Trophoblast cell (in vitro differentiated cells and primary cell): ENCODE measurements at regions not wholly inside any gene's neighbourhood (a gene's known extent, or its start where the extent isn't known, plus 50 kb on each side); places are given as distances from the start of the nearest gene placed in this dataset.

Experiments used
- DNase-seq, 2 donors: peaks; one replicate each; pipeline ENCODE4 v3.0.0-alpha.2; 2016
- H2AFZ ChIP-seq: 2 replicates; pipeline ENCODE4 v1.6.1; 2013; ENCODE audit warnings: low read length, moderate library complexity, mild to moderate bottlenecking; ENCODE audit not compliant: insufficient read depth, poor library complexity
- H2AK5ac ChIP-seq: 2 replicates; pipeline ENCODE4 v1.6.1; 2013; ENCODE audit warnings: mild to moderate bottlenecking, low read length
- H2BK120ac ChIP-seq: 2 replicates; pipeline ENCODE4 v1.6.1; 2013; ENCODE audit warnings: low read length, mild to moderate bottlenecking, moderate library complexity; ENCODE audit not compliant: insufficient read depth, poor library complexity
- H2BK12ac ChIP-seq: 2 replicates; pipeline ENCODE4 v1.6.1; 2013; ENCODE audit warnings: mild to moderate bottlenecking, low read length, moderate library complexity
- H2BK5ac ChIP-seq: 2 replicates; pipeline ENCODE4 v1.6.1; 2013; ENCODE audit warnings: low read length, low read depth, moderate library complexity, mild to moderate bottlenecking; ENCODE audit not compliant: poor library complexity
- H3K14ac ChIP-seq: 2 replicates; pipeline ENCODE4 v1.6.1; 2013; ENCODE audit warnings: mild to moderate bottlenecking, low read length
- H3K18ac ChIP-seq: 2 replicates; pipeline ENCODE4 v1.6.1; 2013; ENCODE audit warnings: mild to moderate bottlenecking, low read length
- H3K23ac ChIP-seq: 2 replicates; pipeline ENCODE4 v1.6.1; 2013; ENCODE audit warnings: low read length
- H3K27ac ChIP-seq: 2 replicates; pipeline ENCODE4 v1.5.1; 2013; ENCODE audit warnings: low read depth, mild to moderate bottlenecking, inconsistent platforms, low read length, moderate library complexity
- H3K27me3 ChIP-seq: 2 replicates; pipeline ENCODE4 v1.6.1; 2013; ENCODE audit warnings: inconsistent platforms, mild to moderate bottlenecking, low read length, moderate library complexity; ENCODE audit not compliant: insufficient read depth
- H3K36me3 ChIP-seq, 2 experiments: 1 replicate in 1 of 2; 2 replicates in 1 of 2; pipeline ENCODE4 v1.6.1; 2013; ENCODE audit warnings: low read length in 2 of 2, mild to moderate bottlenecking in 2 of 2, moderate library complexity in 1 of 2; ENCODE audit not compliant: insufficient read depth in 2 of 2, control insufficient read depth in 1 of 2
- H3K4ac ChIP-seq: 2 replicates; pipeline ENCODE4 v1.6.1; 2013; ENCODE audit warnings: low read depth, mild to moderate bottlenecking, low read length, moderate library complexity
- H3K4me1 ChIP-seq, 2 experiments: 1 replicate in 1 of 2; 2 replicates in 1 of 2; pipeline ENCODE4 v1.6.1; 2013; ENCODE audit warnings: low read length in 2 of 2, mild to moderate bottlenecking in 2 of 2, moderate library complexity in 1 of 2; ENCODE audit not compliant: insufficient read depth in 2 of 2, control insufficient read depth in 1 of 2
- H3K4me2 ChIP-seq: 2 replicates; pipeline ENCODE4 v1.6.1; 2013; ENCODE audit warnings: inconsistent platforms, mild to moderate bottlenecking, low read length, moderate library complexity
- H3K4me3 ChIP-seq: 2 replicates; pipeline ENCODE4 v1.5.1; 2013; ENCODE audit warnings: mild to moderate bottlenecking, low read depth, low read length, inconsistent platforms
- H3K79me1 ChIP-seq: one replicate; pipeline ENCODE4 v1.6.1; 2013; ENCODE audit warnings: low read length
- H3K79me2 ChIP-seq: 2 replicates; pipeline ENCODE4 v1.6.1; 2013; ENCODE audit warnings: low read length, mild to moderate bottlenecking; ENCODE audit not compliant: control insufficient read depth, insufficient read depth, poor library complexity
- H3K9ac ChIP-seq: 2 replicates; pipeline ENCODE4 v1.6.1; 2013; ENCODE audit warnings: mild to moderate bottlenecking, low read length
- H3K9me3 ChIP-seq: 2 replicates; pipeline ENCODE4 v1.6.1; 2013; ENCODE audit warnings: low read depth, mild to moderate bottlenecking, control low read depth, inconsistent platforms, low read length; ENCODE audit not compliant: insufficient read depth
- H4K12ac ChIP-seq: 2 replicates; pipeline ENCODE4 v1.6.1; 2013; ENCODE audit warnings: low read depth, mild to moderate bottlenecking, low read length, moderate library complexity
- H4K8ac ChIP-seq: 2 replicates; pipeline ENCODE4 v1.6.1; 2013; ENCODE audit warnings: low read depth, mild to moderate bottlenecking, low read length, moderate library complexity
- H4K91ac ChIP-seq: one replicate; pipeline ENCODE4 v1.6.1; 2013; ENCODE audit warnings: low read depth, mild to moderate bottlenecking, low read length, moderate library complexity
- WGBS: extraction: QIAGEN DNeasy Blood & Tissue Kit; methylation state at CpG from one replicate; pipeline ENCODE4 v1.1.7; 2013; ENCODE audit warnings: missing lambda C conversion rate; ENCODE audit not compliant: insufficient read length, insufficient coverage; ENCODE audit errors: extremely low coverage; 5-methylcytosine and 5-hydroxymethylcytosine counted together

GRCh38 chr20:40322941-40323340 lies 366.1 kb downstream of the MAFB start:
- Histone ChIP-seq H3K14ac (no peak overlapping the region), H2AFZ (no peak overlapping the region), H3K9ac (no peak overlapping the region), H2AK5ac (no peak overlapping the region), H3K36me3 (no peaks in the 10 kb centered on the region), H3K27me3 (no peaks in the 10 kb centered on the region), H3K4me1 (peaks cover 5 to 10% of the 10 kb centered on the region in 2 experiments), H3K4ac (no peak overlapping the region), H3K79me2 (no peaks in the 10 kb centered on the region), H4K8ac (no peak overlapping the region), H3K4me3 (no peak overlapping the region), H4K12ac (no peak overlapping the region), H3K79me1 (peaks cover 2% of the 10 kb centered on the region), H3K4me2 (no peak overlapping the region), H3K23ac (no peak overlapping the region), H4K91ac (no peak overlapping the region), H3K18ac (no peak overlapping the region), H3K27ac (no peak overlapping the region), H2BK120ac (no peak overlapping the region), H3K9me3 (no peaks in the 10 kb centered on the region), H2BK12ac (no peak overlapping the region), H2BK5ac (no peak overlapping the region)
- no CpG with 5 or more reads among the region's 1 CpG for WGBS
- DNase-seq, result no peak

GRCh38 chr20:40320517-40321011 lies 368.5 kb downstream of the MAFB start:
- Histone ChIP-seq H2BK120ac (peak overlapping the region; percentile 17), H3K27ac (no peak overlapping the region), H3K14ac (no peak overlapping the region), H3K27me3 (no peaks in the 10 kb centered on the region), H3K79me2 (no peaks in the 10 kb centered on the region), H3K23ac (no peak overlapping the region), H3K9me3 (no peaks in the 10 kb centered on the region), H3K4ac (no peak overlapping the region), H4K12ac (no peak overlapping the region), H3K4me1 (peaks cover 11 to 19% of the 10 kb centered on the region in 2 experiments), H2BK12ac (no peak overlapping the region), H3K36me3 (no peaks in the 10 kb centered on the region), H2AK5ac (no peak overlapping the region), H4K8ac (no peak overlapping the region), H4K91ac (no peak overlapping the region), H3K9ac (no peak overlapping the region), H3K4me2 (no peak overlapping the region), H3K79me1 (peaks cover 7% of the 10 kb centered on the region), H2BK5ac (no peak overlapping the region), H3K4me3 (no peak overlapping the region), H3K18ac (no peak overlapping the region), H2AFZ (no peak overlapping the region)
- no peak for DNase-seq
- WGBS, result no CpG with 5 or more reads among the region's 7 CpGs

GRCh38 chr20:40319741-40320516 lies 369.1 kb downstream of the MAFB start:
- H3K14ac ChIP-seq, result no peak overlapping the region
- WGBS, result no CpG with 5 or more reads among the region's 15 CpGs
- no peak overlapping the region for H3K18ac ChIP-seq
- no peaks in the 10 kb centered on the region for H3K79me2 ChIP-seq
- no peak overlapping the region for H3K9ac ChIP-seq
- H3K27ac ChIP-seq, result no peak overlapping the region
- H3K27me3 ChIP-seq, result no peaks in the 10 kb centered on the region
- H2BK120ac ChIP-seq, result no peak overlapping the region
- peak overlapping the region; percentile 24 for H2BK12ac ChIP-seq
- H3K36me3 ChIP-seq, result no peaks in the 10 kb centered on the region
- no peaks in the 10 kb centered on the region for H3K9me3 ChIP-seq
- peak; percentile 18 to 78 for DNase-seq
- H3K4me1 ChIP-seq, result peaks cover 11 to 19% of the 10 kb centered on the region in 2 experiments
- no peak overlapping the region for H4K12ac ChIP-seq
- no peak overlapping the region for H3K23ac ChIP-seq
- no peak overlapping the region for H2AK5ac ChIP-seq
- no peak overlapping the region for H4K91ac ChIP-seq
- H2AFZ ChIP-seq, result no peak overlapping the region
- H2BK5ac ChIP-seq, result no peak overlapping the region
- peaks cover 7% of the 10 kb centered on the region for H3K79me1 ChIP-seq
- no peak overlapping the region for H3K4me2 ChIP-seq
- H3K4ac ChIP-seq, result no peak overlapping the region
- no peak overlapping the region for H3K4me3 ChIP-seq
- H4K8ac ChIP-seq, result no peak overlapping the region

- peaks cover 7% of the 10 kb centered on the region for H3K79me1 ChIP-seq
- H3K14ac ChIP-seq, result no peak overlapping the region
- H3K4me3 ChIP-seq, result no peak overlapping the region
- no peak overlapping the region for H4K91ac ChIP-seq
- peaks cover 11 to 19% of the 10 kb centered on the region in 2 experiments for H3K4me1 ChIP-seq
- no peak overlapping the region for H2BK5ac ChIP-seq
- H3K79me2 ChIP-seq, result no peaks in the 10 kb centered on the region
- H3K23ac ChIP-seq, result no peak overlapping the region
- no peak overlapping the region for H3K27ac ChIP-seq
- H4K8ac ChIP-seq, result no peak overlapping the region
- H3K4me2 ChIP-seq, result no peak overlapping the region
- DNase-seq, result peak; percentile 86 to 90
- H2BK12ac ChIP-seq, result no peak overlapping the region
- no peaks in the 10 kb centered on the region for H3K27me3 ChIP-seq
- WGBS, result no CpG with 5 or more reads among the region's 3 CpGs
- no peak overlapping the region for H3K9ac ChIP-seq
- no peak overlapping the region for H2BK120ac ChIP-seq
- H3K9me3 ChIP-seq, result no peaks in the 10 kb centered on the region
- H2AK5ac ChIP-seq, result no peak overlapping the region
- H3K36me3 ChIP-seq, result no peaks in the 10 kb centered on the region
- H3K18ac ChIP-seq, result no peak overlapping the region
- H3K4ac ChIP-seq, result no peak overlapping the region
- no peak overlapping the region for H4K12ac ChIP-seq
- H2AFZ ChIP-seq, result no peak overlapping the region
Observed at GRCh38 chr20:40319056-40319455, 370.0 kb downstream of the MAFB start.
